ENCODE measurements at regions not wholly inside any gene's neighbourhood (a gene's known extent, or its start where the extent isn't known, plus 50 kb on each side); places are given as distances from the start of the nearest gene placed in this dataset.
"Not testable (repeated sequence)": the region's sequence is repeated elsewhere in the genome, so short reads cannot be mapped to it uniquely, and the experiment has no call there.

DNA sequence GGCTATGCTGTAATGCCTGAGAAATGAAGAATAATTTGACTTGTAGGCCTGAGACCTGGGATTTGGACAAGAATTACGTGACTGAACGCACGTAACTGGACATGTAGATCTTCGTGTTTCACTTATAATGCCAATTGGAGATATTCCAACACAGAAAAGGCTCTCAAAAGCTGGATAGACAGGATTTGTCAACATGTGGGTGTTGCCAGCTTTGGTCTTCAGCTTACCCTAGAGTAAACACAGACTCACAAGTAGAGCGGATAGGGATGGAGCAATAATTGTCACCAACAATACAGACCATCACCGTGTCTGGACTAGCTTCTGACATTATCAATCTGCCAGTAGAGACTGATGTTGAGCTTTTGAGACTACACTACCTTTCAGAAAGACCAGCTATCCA lies 1511.0 kb upstream of the ADGRL3 start:
- in situ Hi-C loops (cut with HindIII; ENCODE audit: low sequenced_read_pairs): no loop called here

DNA sequence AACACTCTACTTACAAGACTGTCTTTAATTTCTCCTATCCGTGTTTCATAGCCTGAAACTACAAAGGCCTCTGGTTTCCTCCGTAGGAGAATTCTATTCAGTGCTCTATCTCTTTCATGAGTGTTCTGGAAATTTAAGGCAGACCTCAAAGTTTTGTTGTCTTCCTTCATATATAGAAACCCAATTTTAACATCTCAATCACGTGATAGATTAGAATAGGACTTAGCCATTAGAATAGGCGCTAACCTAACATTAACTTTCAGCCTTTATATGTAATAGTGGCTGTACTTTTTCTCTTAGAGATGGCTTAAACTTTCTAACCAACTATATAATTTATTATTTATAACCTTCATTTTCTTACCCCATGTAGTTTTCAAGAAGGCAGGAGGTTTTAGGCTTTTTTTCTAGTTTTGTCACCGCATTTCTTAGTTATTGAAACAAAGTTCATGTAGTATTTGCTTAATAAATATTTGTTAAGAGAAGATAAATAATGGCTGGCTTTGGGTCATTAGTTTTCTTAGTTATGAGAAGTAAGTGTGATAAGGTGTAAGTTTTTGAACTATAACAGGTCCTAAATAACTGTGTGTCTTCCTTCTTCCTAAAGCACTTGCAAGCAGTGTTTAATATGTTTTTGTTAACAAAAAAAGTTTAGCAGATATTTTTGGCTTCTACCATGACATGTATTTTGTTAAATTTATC lies 1504.6 kb upstream of the ADGRL3 start:
- in situ Hi-C loops (cut with HindIII; ENCODE audit: low sequenced_read_pairs): no loop called here

- in situ Hi-C loops (cut with HindIII; ENCODE audit: low sequenced_read_pairs): no loop called here
These were observed 1502.1 kb upstream of the ADGRL3 start for GRCh38 chr4:59698041-59698440.

GRCh38 chr4:59700651-59701050 lies 1499.5 kb upstream of the ADGRL3 start:
- in situ Hi-C loops (cut with HindIII; ENCODE audit: low sequenced_read_pairs): no loop called here

DNA sequence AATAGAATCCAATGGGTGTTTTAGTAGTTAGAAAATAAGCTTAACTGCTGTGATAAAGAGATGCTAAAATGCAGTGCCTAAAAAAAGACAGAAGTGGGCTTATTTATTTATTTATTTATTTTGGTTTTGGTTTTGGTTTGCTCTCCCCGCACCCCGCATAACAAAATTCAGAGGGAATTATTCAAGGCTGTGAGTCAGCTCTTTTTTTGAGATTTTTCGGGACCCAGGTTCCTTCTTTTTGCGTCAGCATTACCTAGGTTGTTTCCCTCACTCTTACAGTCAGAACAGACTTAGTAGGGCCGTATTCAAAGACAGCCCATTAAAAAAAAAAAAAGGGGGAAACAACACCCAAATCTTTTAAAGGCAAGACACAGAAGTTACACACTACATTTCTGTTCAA lies 1495.5 kb upstream of the ADGRL3 start:
- in situ Hi-C loops (cut with HindIII; ENCODE audit: low sequenced_read_pairs): no loop called here

DNA sequence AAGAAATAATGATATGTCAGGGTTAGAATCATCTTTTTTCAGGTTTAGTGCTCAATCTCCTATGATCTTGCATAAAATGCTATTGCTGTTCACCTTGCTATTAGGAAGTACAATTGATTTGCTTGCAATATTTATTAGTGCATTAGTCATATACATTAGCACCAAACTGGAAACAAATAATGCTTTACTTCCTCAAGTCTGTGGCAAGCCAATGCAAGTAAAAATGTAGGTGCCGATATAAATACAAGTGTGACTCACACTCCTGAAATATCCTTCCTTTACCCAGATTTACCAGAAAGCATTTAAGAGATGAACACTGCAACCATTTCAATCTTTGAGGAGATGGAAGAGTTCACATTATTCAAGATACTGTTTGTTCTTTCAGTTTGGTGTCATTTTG lies 1487.7 kb upstream of the ADGRL3 start:
- in situ Hi-C loops (cut with HindIII; ENCODE audit: low sequenced_read_pairs): no loop called here

- in situ Hi-C loops (cut with HindIII; ENCODE audit: low sequenced_read_pairs): not testable (repeated sequence)
These were observed 1475.8 kb upstream of the ADGRL3 start for GRCh38 chr4:59724286-59724685.

DNA sequence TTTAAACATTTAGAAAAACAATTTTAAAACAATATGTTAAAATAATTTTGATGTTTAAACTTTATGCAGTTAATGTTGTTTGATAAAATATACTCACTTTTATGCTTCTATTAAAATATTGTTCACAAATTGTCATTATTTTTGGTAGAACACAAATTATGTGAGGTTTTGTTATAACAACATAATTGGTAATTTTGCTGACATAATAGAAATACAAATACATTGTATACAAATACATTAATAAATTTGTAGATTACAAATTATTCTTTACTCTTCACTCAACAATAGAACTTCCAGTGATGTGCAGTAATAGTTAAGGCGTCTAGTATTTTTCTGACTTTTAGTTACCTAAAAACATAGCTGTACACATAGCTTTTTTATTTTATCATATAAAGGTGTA lies 1472.4 kb upstream of the ADGRL3 start:
- in situ Hi-C loops (cut with HindIII; ENCODE audit: low sequenced_read_pairs): no loop called here

- in situ Hi-C loops (cut with HindIII; ENCODE audit: low sequenced_read_pairs): no loop called here
These were observed 1471.6 kb upstream of the ADGRL3 start for GRCh38 chr4:59728496-59728895.

- in situ Hi-C loops (cut with HindIII; ENCODE audit: low sequenced_read_pairs): no loop called here
These were observed 1470.8 kb upstream of the ADGRL3 start for GRCh38 chr4:59729321-59729720.

DNA sequence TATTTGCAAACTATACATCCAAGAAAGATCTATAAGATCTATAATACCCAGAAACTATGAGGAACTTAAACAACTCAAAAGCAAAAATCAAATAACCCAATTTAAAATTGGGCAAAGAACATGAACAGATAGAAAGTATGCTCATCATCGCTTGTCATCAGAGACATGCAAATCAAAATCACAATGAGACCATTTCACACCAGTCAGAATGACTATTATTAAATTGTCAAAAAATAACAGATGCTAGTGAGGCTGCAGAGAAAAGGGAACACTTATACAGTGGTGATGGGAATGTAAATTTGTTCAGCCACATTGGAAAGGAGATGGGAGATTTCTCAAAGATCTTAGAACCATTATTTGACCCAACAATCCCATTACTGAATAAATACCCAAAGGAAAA lies 1451.7 kb upstream of the ADGRL3 start:
- in situ Hi-C loops (cut with HindIII; ENCODE audit: low sequenced_read_pairs): no loop called here

DNA sequence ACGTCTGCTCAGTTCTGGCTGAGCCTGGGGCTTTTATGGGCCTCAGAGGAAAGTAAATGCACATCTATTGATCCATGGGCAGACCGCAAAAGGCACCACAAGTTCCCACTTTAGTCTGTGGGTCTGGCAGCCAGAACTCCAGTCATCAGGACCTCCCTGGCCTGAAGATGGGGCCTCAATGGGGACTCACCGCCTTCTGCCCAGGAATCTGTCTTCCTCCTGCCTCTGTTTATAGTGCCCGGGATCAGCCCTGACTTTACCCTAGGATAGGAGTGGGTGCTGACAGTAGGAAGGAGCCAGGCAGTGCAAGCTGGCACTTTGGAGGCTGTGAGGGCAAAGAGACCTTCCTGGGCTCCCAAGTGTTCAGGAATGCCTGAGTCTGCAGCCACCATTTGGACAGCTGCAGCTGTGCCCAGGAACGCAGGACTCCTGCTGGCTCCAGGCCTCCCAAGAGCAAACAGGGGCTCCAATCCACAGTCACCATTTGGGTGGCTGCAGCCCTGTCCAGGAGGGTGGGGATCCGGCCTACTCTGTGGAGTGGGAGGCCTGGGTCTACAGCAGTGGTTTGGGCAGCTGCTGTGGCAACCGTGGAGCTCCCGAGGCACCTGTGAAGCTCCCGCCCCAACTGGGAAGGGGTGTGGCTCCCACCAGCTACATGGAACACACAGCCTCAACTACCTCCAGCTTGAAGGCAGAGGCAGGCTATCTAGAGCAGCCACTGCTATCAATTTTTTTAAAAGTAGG lies 1440.9 kb upstream of the ADGRL3 start:
- in situ Hi-C loops (cut with HindIII; ENCODE audit: low sequenced_read_pairs): no loop called here

- in situ Hi-C loops (cut with HindIII; ENCODE audit: low sequenced_read_pairs): no loop called here
These were observed 1437.8 kb upstream of the ADGRL3 start for GRCh38 chr4:59762344-59762743.

- in situ Hi-C loops (cut with HindIII; ENCODE audit: low sequenced_read_pairs): no loop called here
These were observed 1429.4 kb upstream of the ADGRL3 start for GRCh38 chr4:59770601-59771264.

GRCh38 chr4:59772641-59773139 lies 1427.4 kb upstream of the ADGRL3 start:
- in situ Hi-C loops (cut with HindIII; ENCODE audit: low sequenced_read_pairs): no loop called here

GRCh38 chr4:59780271-59780670 lies 1419.9 kb upstream of the ADGRL3 start:
- in situ Hi-C loops (cut with HindIII; ENCODE audit: low sequenced_read_pairs): not testable (repeated sequence)

DNA sequence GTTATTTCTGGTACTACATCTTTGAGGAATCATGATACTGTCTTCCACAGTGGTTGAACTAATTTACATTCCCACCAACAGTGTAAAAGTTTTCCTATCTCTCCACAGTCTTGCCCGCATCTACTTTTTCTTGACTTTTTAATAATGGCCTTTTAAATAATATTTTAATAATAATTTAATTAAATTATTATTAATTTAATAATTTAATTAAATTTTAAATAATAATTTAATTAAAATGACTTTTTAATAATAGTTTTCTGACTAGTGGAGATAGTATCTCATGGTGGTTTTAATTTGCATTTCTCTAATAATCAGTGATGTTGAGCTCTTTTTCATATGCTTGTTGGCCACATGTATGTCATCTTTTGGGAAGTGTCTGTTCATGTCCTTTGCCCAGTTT lies 1395.0 kb upstream of the ADGRL3 start:
- in situ Hi-C loops (cut with HindIII; ENCODE audit: low sequenced_read_pairs): no loop called here

- in situ Hi-C loops (cut with HindIII; ENCODE audit: low sequenced_read_pairs): no loop called here
These were observed 1385.6 kb upstream of the ADGRL3 start for GRCh38 chr4:59814402-59815010.

GRCh38 chr4:59818656-59819055 lies 1381.5 kb upstream of the ADGRL3 start:
- in situ Hi-C loops (cut with HindIII; ENCODE audit: low sequenced_read_pairs): no loop called here

- in situ Hi-C loops (cut with HindIII; ENCODE audit: low sequenced_read_pairs): no loop called here
These were observed 1376.8 kb upstream of the ADGRL3 start for GRCh38 chr4:59823311-59823710.

- in situ Hi-C loops (cut with HindIII; ENCODE audit: low sequenced_read_pairs): no loop called here
These were observed 1375.0 kb upstream of the ADGRL3 start for GRCh38 chr4:59825104-59825503.
